ENCODE measurements at regions not wholly inside any gene's neighbourhood (a gene's known extent, or its start where the extent isn't known, plus 50 kb on each side); places are given as distances from the start of the nearest gene placed in this dataset.
"Not testable (repeated sequence)": the region's sequence is repeated elsewhere in the genome, so short reads cannot be mapped to it uniquely, and the experiment has no call there.

DNA sequence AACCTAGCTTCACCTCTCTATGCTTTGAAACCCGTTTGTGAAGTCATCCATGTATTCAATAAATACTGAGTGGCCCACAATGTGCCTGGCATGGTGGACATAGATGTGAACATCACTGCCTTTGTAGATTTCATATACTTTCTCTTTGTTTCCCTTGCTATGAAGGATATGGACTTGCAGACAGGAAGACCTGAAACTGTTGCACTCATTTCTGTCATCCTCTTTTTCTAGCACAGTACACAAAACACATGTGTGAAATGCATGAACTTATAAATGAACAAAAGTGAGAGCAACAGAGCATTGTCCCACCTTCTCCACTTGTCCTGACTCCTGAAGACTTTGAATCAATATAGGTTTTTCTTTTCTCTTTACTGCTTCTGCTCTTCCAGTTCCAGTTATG is 249.4 kb upstream of the LINC00305 start:
- DNase-seq = no peak

DNA sequence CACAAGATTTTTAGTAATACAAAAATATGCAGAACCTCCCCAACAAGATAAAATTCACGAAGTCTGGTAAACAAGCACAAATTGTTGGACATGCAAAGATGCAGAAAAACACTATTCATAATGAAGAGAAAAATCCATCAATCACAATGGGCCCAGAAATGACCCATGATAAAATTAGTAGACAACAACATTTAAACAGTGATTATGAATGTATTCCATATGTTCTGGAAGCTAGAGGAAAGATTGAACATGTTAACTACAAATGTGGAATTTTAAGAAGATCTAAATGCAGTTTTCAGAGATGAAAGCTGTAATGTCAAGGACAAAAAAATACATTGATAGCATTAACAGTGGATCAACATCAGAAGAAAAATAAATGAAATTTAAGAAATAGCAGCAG is 243.3 kb upstream of the LINC00305 start:
- DNase-seq = no peak

DNA sequence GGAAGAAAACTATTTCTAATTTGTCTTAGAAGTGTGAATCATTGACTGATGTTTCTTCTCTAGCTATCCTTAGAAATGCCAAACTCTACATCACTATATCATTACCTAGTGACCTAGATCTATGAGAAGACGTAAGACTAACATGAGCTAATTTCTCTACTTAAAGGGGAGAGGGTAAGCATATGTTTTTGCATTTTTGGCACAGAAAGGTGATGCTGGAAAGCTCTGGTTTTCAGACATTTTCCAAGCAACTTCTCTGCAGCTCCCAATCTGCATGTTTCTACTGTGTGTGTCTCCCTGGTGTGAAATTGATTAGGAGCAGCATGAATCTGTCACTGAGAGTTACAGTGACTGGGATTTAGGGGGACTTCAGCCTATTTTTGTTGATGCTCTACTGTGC is 235.2 kb upstream of the LINC00305 start:
- DNase-seq = no peak

DNA sequence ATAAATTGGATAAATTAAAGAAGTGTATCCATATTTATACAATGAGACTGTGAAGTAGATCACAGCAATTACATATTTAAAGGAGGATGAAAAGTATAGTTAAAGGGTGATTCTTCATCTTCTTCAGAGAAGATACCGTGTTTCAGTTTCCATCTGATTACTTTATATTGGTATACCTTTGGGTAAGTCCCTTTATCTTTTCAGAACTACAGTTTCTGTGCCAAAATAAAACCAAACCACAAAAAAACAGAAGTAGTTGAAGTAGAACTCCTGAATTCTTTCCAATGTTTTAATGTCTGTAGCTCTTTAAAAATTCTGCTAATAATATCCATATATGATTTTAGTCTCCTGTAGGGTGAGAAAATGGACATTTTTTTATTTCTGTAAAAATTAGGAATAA is 231.2 kb upstream of the LINC00305 start:
- DNase-seq = no peak

DNA sequence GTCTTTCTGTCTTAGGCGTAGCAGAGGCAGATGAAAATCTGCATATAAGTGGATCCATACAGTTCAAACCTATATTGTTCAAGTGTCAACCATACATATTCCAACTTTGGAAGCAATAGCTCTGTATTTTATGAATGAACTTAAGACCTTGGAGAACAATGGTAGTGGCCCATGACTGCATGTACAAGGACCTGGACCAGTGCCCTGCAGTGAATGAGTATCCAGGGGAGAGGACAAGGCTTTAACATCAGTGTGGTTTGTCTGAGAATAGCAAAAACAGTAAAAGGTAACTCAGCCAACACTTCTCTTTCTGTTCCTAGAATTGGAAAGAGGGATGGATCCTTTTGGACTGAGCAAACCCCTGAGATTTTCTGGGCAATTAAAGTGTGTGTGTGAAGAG is 230.8 kb upstream of the LINC00305 start:
- DNase-seq = no peak

DNA sequence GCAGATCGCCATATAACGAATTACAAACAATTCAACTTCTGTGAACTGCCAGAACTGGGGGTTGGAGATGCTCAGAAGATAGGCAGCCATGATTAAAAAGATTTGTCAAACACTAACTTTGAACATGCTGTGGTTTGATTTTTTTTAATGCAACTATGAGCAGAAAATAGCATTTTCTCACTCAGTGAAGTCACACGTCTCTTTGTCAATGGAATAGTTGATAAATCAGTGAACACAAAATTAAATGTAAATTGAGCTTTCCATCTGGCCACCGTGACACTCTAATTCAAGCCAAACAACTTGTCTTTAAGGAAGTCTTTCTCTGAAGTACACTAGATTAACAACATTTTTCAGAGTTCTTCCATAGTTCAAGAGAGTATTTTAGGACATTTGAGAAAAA is 228.6 kb upstream of the LINC00305 start:
- no peak for DNase-seq

DNA sequence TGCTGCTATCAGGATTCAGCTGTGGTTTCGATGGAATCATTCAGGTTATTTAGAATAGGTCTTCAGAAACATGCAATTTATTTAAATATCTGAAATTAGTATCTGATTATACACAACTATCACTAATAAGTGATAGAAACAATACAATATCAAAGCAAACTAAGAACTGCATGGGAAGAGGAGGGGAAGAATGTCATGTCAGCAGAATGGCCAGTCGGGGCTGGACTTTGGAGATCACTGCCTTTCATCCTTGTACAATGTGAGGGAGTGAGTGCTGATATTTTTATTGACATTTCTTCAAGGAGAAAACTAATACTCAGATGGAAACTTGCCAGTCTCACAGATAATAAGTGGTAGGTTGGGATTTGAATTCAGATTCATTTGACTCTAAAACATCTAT is 224.0 kb upstream of the LINC00305 start:
- no peak for DNase-seq

DNA sequence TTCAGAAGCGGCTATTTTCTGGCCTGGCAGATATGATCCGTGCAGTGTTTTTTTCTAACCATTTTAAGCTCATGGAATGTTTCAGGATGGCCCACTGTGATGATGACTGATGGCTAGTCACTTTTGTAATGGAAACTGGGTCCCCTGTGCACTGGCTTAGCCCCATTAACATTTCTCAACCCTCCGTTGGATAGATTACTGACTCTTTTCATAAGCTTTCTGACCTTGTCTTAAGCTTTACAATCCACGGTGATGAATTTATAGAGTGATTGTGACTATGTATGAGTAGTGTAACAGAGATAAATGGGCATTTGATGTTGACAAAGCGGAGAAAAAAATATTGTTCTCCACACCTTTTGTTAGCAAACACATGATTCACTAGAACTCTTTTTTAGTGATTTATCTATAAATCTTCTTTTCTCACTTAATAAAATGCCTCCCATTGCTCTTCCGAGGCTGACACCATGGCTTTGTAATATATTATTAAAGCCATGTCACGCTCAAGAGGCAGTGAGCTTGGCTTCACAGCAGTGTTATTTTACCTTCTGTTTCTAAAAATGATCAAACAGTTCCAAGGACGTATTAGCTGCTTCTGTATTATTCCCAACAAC is 221.0 kb upstream of the LINC00305 start:
- DNase-seq = not testable (repeated sequence)

DNA sequence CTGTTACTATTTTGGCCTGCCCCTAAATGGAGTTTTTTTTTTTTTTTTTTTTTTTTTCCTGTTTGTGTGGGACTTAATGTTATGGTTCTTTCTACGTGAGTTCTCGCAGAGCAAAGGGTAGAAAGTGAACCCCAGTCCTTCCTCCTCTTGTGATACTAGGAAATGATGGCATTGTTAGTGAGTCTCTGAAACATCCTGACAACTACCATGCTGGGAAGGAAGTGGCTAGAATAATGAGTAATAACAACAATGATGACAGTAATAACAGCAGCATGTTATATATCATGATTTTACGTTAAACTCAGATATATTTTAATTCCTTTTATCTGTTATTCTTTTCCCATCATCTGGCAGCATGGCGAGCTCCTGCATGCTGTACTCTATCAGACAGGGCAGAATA is 216.2 kb upstream of the LINC00305 start:
- DNase-seq = no peak

DNA sequence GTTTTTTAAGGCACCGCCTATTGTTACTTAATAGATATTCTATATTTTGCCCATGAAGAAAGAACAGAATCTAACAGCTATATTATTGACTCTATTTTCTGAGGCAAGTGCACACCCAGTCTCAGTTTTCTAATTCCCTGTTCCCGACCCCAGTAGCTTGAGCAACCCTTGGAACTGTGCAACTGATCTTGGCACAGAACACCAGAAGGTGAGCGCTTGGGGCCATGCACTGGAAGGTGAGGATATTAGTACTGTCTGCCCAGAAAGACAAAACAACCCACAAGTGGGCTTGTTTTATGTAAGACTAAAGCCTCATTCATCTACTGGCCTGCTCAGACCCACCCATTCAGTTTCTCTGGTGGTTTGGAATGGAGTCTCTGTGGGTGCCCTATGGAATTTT is 188.8 kb upstream of the LINC00305 start:
- no peak for DNase-seq

DNA sequence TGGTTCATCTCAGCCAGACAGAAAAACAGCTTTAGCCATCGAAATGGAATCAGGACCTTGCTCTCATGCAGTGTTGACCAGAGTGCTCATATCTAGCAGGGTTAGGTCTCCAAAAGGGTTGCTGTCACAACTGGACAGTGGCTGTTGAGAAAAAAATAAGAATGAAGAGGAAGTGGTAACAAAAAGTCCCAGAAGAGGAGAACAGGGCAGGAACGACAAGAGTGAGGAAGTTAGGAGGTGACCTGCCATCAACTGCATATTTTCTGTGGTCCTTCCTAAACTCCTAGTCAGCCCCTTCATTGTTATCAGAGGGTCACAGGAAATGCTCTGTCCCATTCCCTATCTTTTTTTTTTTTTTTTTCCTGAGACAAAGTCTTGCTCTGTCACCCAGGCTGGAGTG is 188.1 kb upstream of the LINC00305 start:
- DNase-seq = no peak

DNA sequence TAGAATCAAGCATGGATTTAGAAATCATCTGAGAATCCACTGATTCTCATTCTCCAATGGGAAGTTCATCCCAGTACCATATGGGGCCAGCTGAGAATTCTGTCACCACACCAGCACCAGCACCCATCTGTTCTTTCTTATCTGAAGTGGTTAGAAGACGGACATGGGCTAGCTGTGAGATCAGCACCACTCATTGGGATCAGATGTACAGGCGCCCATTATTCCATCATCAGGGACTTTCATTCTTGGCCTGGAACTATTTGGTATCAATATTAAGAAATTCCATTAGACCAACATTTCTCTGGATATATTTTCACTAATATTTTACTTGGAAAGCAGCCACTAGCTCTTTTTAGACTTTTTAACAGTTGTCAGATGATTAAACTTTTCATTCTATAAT is 185.9 kb upstream of the LINC00305 start:
- no peak for DNase-seq

DNA sequence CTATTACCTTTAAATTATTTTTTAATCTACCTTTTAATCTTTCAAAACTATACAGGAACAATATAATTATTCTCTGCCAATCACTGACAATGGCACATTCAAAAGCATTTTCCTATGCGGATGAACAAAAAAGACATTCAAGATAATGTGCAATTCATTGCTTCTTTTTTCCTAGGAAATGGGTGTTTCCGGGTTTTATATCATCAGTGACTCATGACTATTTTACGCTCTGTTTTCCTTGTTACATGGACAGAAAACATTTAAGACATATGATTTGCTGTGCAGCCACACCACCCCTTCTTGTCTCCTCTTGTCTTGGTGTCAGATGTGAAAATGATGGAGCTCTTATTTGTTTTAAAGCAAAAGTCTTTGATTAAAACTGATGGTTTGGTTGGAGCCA is 184.7 kb upstream of the LINC00305 start:
- no peak for DNase-seq

DNA sequence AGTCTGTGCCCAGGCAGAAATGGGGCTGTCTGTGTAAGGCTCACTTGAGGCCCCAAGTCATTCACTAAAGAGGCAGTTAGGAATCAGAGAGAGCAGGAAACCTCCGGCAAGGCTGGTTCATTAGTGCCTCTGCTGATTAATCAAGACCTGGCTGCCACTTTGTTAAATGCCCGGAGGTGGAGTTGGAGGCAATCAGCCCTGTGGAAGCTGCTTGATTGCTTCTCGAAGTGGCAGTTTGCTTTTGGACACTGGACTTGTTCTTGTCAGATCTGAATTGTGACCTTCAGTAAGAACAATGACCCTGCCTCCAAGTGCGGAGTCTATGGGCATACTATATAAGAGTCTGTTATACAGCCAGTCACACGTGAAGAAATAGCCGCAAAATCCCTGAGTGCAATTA is 183.9 kb upstream of the LINC00305 start:
- no peak for DNase-seq

DNA sequence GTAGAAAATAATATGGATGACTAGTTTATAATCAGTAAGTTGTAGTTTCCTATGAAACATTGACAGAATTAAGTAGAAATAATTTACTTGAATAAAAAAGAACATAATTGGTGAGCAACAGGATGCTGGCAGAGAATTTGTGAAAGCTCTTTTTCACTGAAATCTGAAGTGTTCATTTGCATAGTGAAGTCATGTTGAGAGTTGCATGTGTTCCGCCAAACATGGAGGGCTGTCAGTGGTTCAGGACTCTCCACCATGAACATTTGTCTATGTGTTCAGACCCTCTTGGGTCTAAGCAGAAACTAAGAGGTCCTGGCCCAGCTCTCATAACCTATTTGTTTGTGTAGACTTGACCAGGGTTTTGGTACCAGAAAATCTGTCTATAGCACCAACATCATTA is 182.5 kb upstream of the LINC00305 start:
- DNase-seq = no peak

DNA sequence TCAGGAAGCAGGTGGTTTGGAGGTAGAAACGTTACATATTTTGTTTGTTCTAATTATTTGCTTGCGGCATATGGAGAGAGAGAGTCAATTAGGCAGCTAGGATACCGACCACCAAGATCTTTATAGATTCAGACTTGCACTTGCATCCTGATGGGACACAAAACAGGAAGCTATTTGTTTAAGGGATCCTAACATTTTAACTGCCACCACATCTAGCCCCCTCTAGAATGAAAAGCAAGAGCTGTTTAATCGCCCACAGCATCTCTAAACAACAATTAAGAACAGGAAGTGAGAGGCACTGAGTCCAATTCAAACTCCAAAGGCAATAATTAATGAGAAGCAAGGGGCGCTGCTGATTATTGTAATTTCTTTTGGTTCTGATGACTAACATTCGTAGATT is 182.0 kb upstream of the LINC00305 start:
- no peak for DNase-seq

DNA sequence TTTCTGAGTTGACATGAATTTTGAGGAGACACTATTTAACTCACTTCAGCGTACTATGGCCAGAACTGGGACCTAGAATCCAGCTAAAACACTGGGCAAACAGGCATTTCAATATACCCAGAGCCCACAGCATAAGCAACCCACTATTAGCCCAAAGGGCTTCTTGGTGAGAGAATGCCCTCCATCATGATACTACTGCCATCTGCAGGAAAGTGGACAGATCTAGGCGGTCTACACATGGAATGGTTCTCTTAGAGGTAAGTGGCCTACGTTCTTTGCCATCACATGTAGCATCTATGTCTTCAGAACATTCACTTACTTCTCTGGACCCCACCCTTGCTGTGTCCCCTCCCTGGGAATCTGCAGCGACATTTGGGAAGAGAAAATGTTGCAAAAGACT is 181.3 kb upstream of the LINC00305 start:
- no peak for DNase-seq

DNA sequence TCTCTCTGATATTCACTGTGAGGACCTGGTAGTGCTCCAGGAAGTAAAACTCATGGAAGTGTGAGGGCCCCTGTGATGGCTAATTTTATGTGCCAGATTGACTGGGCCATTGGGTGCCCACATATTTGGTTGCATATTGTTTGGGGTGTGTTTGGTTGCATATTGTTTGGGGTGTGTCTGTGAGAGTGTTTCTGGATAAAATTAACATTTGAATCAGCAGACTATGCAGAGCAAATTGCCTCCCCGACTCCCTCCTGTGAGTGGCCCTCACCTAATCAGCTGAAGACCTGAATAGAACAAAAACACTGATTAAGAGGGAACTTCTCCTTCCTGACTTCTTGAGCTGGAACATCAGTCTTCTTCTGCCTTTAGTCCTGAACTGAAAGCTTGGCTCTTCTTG is 173.3 kb upstream of the LINC00305 start:
- no peak for DNase-seq

DNA sequence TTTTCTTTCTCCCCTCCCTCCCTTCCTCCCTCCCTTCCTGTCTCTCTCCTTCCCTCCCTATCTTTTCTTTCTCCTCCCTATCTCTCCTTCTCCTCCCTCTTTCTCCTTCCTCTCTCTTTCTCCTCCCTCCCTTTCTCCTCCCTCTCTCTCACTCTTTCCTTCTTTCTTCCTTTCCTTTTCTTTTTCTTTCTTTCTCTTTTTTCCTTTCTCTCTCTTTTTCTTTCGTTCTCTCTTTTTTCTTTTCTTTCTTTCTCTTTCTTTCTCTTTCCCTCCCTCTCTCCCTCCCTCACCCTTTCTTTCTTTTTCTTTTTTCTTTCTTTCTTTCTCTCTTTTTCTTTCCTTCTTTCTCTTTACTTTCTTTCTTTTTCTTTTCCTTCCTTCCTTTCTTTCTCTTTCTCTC is 169.7 kb upstream of the LINC00305 start:
- DNase-seq = no peak

DNA sequence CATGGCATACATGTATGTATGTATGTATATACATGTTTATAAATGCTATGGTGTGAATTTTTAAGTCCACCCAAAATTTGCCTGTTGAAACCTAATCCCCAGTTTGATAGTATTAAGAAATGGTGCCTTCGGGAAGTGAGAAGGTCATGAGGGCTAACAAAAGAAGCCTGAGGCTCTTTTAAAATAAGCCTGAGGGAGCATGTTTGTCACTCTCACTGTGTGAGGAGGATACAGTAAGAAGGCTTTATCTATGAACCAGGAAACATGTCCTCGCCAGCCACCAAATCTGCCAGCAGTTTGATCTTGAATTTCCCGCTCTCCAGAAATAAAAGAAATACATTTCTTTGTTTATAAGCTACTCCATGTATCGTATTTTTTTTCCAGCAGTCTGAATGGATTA is 163.0 kb upstream of the LINC00305 start:
- DNase-seq = no peak

DNA sequence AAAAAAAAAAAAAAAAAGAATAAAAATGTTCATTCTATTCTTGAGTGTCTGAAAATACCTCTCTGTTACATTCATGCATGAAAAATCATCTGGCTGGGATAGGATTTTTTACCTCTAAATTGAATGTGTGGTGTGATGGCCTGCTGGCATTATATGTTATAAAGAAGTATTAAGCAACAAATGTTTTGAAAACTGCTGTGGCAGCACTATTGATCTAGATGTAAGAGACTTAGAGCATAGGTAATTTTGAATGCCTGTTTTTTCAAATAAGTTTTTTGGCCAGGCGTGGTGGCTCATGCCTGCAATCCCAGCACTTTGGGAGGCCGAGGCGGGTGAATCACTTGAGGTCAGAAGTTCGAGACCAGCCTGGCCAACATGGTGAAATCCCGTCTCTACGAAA is 147.0 kb upstream of the LINC00305 start:
- DNase-seq = no peak

DNA sequence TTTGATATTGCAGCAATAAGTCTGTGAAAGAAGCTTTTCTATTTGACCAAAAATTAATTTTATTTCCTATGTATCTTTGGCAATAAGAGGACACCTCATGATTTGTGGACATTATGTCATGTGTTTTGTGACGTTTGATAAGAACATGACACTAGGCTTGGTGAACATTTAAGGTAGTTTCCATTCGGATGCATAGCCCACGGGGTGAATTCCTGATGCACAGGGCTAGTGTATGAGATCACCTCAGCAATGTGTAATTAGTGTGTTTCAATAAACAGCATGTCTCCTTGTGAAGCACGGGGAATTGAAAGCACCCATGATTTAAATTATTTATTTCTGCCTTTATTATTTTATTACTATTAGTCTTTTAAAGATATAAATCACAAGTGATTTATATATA is 146.1 kb upstream of the LINC00305 start:
- no peak for DNase-seq

DNA sequence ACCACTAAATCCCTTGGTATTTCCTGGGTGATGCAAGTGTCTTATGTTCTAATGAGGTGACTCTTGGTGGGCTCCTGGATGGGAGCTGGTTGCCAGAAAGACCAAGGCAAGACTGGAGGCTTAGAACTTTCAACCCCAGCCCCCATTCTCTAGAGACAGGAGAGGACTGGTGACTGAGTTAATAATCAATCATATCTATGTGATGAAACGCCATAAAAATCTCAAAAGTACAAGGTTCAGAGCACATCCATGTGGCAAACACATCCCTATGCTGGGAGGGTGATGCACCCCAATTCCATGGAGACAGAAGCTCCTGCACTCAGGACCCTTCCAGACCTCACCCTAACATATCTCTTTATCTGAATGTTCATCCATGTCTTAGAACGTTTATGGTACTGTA is 139.5 kb upstream of the LINC00305 start:
- no peak for DNase-seq

DNA sequence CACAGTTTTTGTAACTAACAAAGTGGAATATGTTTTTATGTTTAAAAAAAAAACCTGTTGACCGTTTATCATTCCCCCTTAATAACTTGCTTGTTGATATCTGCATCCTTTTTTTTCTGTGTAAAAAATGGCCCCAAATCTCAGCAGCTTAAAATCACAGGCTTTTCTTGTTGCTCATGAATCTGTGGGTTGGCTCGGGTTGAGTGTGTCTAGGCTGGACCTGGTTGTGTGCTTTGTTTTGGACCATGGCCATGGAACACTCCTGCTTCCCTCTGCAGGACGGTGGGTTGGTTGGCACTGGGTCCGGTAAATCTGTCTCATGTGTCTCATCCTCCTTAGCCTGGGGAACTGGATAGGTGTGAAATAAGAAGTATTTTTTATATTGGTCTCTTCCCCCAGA is 139.0 kb upstream of the LINC00305 start:
- no peak for DNase-seq

DNA sequence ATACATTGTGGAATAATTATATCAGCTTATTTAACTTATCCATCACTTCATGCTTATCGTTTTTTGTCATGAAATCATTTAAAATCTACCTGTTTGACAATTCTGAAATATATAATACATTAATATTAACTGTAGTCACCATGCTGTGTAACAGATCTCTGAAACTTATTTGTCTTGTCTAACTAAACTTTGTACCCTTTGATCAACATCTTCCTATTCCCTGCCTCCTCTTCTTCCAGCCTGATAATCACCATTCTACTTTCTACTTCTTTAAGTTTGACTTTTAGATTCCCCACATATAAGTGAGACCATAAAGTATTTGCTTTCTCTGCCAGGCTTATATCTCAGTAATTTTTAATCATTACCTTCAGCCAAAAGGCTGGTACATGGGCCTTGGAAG is 134.2 kb upstream of the LINC00305 start:
- DNase-seq = no peak

DNA sequence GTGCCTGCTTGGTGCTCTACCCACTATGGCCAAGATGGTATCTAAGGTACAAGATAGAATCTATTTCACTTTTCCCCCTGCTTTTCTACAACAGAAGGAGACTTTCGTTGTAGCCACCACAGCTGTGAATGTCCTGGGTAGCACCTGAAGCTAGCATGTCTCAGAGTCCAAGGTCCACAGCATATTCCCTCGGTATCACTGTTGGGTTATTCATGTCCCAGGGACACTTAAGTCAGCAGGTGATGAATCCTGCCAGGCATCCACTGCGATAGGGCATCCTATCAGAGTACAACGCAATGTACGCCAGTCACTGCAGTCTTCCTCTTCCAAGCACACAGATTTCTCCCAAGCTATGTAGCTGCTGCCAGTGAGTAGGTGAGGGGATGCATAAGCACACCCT is 129.1 kb upstream of the LINC00305 start:
- no peak for DNase-seq

Data from NCI-H1694 (cell line).